NCI-H2227 treated with DMSO at 0.1 percent for 48 hours (cell line): ENCODE measurements at regions not wholly inside any gene's neighbourhood (a gene's known extent, or its start where the extent isn't known, plus 50 kb on each side); places are given as distances from the start of the nearest gene placed in this dataset.

ENCODE experiments used
- DNase-seq: peaks from one replicate; lab custom pipeline; 2025; lab: John Stamatoyannopoulos, UW

DNA sequence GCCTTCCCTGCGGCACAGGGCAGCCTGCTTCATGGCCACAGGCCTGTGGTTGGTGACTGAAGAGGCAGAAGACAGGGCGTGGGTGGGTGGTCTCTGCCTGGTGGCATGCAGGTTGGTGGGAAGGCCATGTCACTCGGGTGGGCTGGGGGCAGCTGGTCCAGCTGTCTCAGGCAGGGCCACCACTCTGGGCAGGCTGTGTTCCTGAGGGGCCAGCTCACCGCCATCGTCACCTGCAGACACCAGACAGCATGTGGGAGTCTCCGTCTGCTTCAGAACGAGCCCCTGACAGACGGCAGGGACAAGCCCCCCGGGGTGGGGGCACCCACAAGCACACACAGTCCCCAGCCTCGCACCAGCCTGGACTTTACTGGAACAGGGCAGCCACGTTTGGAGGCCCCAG, 750.1 kb downstream of the BRD1 start:
- no peak for DNase-seq

GRCh38 chr22:49077036-49077393, 750.7 kb downstream of the BRD1 start:
- no peak for DNase-seq

GRCh38 chr22:49076300-49077035, 751.2 kb downstream of the BRD1 start:
- DNase-seq, result no peak

DNA sequence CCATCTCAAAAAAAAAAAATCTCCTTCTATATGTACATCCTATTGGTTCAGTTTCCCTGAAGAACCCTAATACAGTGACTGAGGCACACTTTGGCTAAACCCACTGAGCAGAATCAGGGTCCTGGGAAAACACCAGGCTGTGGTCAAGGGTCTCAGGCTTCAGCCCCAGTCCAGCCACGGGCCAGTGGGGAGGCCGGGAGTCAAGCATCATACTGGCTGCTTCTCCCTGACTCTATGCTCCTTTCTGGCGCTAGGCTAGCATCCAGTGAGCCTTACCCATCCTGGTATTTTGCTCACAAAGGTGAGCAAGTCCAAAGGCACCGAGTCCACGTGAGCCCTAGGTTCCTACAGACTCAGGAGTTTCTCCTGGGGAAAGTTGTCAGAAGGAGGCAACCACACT, 752.5 kb downstream of the BRD1 start:
- DNase-seq, result no peak

- DNase-seq, result no peak
Observed at GRCh38 chr22:49073873-49074417, 753.7 kb downstream of the BRD1 start.

- DNase-seq, result no peak
Observed at GRCh38 chr22:49072996-49073645, 754.6 kb downstream of the BRD1 start.

DNA sequence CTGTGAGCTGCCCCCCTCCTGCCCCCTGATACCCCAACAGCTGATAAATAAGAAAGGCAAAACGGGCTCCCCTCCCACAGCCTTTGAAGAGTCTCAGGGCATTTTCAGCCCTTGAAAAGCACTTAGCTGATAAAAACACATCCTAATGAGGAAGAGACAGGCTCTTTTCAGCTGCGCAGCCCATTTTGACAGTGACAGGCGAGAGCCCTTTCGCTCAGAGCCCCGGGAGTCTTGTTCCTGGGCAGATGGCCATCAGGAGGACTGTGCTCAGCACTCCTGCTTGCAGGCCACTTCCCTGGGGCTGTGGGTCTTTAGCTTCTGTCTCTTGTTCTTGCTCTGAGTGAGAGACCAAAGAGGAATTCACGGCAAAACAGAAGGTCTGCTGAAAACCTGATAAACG, 757.2 kb downstream of the BRD1 start:
- DNase-seq, result no peak

DNA sequence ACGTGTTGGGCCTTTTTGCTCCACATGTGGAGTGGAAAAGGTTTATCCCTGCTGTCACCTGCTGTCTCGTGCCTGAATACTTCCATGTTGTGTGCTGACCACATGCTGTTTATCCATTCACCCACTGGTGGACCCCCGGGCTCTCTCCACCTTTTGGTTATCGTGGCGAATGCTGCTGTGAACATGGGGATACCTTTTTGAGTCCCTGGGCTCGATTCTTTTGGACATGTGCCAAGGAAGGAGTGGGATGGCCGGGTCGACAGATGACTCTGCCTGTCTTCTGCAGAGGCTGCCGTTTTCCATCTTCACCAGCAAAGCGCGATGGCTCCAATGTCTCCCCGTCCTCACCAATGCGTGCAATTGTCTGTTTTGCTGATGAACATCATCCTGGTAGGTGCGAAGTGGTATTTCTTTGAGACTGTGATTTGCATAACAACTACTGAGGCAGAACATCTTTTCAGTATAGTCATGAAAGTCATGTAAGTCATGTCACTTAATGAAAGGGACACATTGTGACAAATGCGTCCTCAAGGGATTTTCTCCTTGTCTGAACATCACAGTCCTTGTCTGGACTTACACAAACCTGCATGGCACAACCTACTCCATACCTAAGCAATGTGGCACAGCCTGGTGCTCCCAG, 758.7 kb downstream of the BRD1 start:
- no peak for DNase-seq

DNA sequence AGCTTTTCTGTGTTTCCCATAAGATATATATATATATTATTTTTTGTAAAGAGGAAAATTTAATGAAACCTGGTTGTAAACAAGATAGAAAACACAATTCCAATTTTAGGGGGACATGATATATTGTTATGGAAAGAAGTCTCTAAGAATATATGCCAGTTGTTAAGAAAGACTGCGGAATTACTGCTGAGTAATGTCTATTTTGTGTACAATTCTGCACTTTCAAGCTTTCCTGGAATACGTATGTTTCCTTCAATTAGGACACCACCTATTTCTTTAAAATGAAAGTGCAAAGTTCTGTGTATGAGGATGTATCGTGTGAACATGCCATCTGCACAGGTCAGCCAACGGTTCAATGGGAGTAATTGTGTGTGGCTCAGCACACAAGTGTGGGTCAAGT, 760.2 kb downstream of the BRD1 start:
- DNase-seq, result no peak

GRCh38 chr22:49066619-49067018, 761.1 kb downstream of the BRD1 start:
- DNase-seq, result no peak

DNA sequence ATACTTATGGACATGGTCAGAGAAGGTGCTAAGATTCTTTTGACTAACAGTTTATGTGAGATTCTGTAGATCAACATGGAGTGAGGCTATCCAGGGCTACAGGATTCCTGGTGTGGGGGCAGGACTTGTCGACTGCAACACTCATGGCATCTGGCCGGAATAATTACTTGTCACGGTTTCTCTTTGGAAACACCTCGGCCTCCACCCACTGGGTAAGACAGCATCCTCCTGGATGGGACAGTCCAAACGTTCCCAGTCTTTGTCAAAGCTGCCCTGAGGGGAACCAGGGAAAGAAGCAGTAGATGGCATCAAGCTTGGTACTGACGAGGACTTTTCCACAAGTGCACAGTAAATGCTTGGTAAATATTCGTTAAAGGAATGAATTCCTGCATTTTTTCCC, 762.8 kb downstream of the BRD1 start:
- no peak for DNase-seq

- DNase-seq, result no peak
Observed at GRCh38 chr22:49063545-49063890, 764.2 kb downstream of the BRD1 start.

GRCh38 chr22:49062802-49063544, 764.7 kb downstream of the BRD1 start:
- DNase-seq, result no peak

DNA sequence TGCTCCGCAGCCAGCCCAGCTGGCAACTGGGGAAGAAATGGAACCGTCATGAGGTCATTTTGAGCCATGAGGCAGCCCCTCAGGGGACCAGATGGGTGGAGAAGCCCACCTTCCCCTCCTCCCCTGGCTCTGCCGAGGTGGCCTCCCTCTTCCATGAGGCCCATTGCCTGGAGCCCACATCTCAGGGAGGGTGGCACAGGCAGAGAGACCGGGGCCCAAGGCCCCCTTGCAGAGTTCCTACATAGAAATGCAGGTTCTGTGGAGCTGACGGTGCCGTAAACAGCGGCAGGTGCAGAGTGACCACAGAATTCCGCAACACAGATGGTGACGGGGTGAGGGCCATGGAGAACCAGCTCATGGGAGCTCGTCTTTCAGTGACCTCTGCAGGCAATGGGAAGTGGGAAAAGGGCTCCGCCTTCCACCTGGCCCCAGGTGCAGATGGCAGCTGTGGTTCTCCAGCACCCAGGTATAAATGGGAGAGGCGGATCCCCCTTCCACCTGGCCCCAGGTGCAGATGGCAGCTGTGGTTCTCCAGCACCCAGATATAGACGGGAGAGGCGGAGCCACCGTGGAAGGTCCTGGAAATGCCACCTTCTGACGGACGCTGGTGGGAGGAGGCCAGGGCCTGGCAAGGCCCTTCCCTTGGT, 765.4 kb downstream of the BRD1 start:
- no peak for DNase-seq

DNA sequence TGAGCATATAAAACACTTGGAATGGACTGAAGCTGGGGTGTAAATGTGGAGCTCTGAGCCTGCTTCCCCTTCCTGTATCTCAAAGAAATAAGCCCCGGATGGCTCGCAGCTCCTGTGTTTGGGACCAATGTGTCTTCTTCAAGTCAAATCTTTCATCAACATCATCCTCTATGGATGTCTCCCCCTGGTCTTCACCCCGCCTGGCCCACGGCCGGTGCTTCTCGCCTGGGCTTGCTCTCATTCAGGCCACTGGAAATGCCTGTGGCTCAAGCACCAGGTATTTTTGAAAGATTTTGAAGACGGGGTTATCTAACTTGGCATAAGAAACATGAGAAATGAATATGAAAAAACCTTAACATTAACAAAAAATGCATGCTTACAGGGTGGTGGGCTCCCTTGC, 769.8 kb downstream of the BRD1 start:
- no peak for DNase-seq

DNA sequence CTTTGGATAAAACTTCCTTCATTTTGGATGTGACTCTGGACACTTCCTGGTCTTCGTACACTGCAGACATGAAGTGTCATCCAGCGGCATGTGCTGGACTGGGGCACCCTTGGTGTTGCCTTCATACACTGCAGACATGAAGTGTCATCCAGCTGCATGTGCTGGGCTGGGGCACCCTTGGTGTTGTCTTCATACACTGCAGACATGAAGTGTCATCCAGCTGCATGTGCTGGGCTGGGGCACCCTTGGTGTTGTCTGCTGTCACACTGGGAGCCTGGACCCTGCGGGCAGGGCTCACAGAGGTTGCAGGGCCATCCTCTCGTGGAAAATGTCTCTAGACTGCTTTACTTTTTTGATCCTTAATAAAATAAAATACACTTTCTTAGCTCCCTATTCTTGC, 771.4 kb downstream of the BRD1 start:
- DNase-seq, result no peak

- DNase-seq, result no peak
Observed at GRCh38 chr22:49055406-49055805, 772.3 kb downstream of the BRD1 start.

DNA sequence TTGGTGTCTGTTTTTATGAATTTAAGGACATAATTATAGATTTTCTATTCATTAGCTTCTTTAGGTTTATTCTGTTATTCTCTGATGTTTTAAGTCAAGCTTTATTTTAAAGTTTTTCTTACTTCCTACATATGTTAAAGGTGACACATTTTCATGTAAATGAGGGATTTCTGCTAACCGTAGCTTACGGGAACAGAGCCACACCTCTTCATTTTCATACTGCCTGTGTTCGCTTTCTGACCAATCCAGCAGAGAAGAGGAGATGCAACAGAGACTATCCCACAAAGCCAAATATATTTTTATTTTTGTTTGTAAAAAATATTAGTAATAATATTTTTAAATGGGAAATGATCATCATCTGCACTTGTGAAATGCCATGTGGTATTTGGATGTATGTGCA, 774.1 kb downstream of the BRD1 start:
- DNase-seq, result no peak

DNA sequence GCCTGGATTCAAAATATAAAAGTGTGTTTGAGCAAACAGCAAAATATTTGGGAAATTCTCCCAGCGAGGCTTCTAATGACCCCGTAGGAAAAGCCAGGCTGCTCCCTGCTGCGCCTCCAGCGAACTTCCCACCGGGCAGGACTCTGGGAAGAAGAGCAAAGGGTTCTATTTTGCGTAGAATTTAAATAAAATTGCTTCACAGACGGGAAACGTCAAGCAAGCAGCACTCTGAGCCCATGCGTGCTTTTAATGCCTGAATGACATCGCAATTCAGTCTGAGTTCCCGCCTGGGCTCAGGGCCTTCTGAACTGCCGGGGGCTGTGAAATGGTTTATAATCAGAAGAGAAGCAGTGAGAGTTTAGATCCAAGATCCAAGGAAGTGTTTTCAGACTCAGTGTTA, 775.1 kb downstream of the BRD1 start:
- DNase-seq, result no peak

GRCh38 chr22:49052023-49052538, 775.6 kb downstream of the BRD1 start:
- DNase-seq, result no peak

DNA sequence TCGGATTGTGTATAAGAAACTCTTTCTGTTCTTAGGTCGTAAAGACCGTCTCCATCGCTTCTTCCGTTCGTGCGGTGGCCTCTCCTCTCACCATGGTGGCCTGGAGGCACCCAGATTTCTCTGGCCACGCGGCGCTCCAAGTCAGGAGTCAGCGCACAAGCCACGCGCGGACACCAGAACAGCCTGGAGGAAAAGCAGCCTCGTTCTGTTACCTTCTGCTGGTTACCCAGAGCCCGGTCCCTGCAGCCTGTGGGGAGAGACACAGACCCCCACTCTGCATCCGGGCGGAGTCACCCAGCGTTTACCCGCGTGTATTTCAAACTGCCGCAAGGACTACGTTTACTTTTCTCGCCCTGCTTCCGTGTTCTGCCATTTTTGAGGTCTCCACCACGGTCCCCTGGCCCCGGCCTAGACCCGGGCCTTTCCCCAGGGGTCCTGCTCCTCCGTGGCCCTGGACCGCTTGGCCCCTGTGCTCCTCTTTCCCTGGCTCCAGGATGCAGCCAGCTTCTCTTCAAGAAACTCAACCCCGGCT, 776.1 kb downstream of the BRD1 start:
- DNase-seq, result no peak

- no peak for DNase-seq
Observed at GRCh38 chr22:49049691-49050090, 778.0 kb downstream of the BRD1 start.
